GM10248 (cell line): ENCODE measurements at regions not wholly inside any gene's neighbourhood (a gene's known extent, or its start where the extent isn't known, plus 50 kb on each side); places are given as distances from the start of the nearest gene placed in this dataset.

Experiments
- CTCF ChIA-PET: fragments of 300-600 bp; sonication (Branson Sonifier 250); formaldehyde crosslinking; extraction: SDS; loops from one replicate; lab custom pipeline; 2021; ENCODE audit warnings: antibody characterized with exemption; lab: Yijun Ruan, JAX
- POLR2A ChIA-PET: fragments of 350-650 bp; sonication (Branson Sonifier 250); formaldehyde crosslinking; extraction: SDS; loops from one replicate; lab custom pipeline; 2020; ENCODE audit warnings: antibody characterized with exemption; lab: Yijun Ruan, JAX
- DNase-seq: peaks from one replicate; pipeline ENCODE4 v3.0.0; 2012; ENCODE audit errors: extremely low spot score
- TF ChIP-seq, protein P1 (sequence below): IDR thresholded peaks from 2 replicates; pipeline ENCODE4 v1.5.1; 2012; ENCODE audit warnings: mild to moderate bottlenecking, low read depth; ENCODE audit errors: extremely low read depth, missing control alignments, control extremely low read depth

DNA sequence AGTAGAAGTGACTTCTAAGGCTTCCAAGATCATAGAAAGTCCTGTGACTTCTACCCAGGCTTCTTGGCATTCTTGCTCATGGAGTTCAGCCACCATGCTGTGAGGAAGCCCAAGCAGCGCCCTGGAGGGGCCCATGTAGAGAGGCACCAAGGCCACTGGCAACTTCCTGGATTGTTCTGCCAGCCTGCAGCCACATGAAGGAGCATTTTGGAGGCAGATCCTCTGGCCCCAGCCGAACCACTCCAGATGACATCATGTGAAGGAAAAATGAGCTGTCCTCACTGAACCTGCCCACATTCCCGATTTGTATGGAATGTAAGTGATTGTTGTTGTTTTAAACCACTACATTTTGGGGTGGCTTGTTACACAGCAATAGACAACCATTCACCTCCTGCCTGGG lies 51.5 kb upstream of the MNX1 start:
- POLR2A ChIA-PET = no interaction called here
- DNase-seq = no peak
- TF ChIP-seq, protein P1, sequence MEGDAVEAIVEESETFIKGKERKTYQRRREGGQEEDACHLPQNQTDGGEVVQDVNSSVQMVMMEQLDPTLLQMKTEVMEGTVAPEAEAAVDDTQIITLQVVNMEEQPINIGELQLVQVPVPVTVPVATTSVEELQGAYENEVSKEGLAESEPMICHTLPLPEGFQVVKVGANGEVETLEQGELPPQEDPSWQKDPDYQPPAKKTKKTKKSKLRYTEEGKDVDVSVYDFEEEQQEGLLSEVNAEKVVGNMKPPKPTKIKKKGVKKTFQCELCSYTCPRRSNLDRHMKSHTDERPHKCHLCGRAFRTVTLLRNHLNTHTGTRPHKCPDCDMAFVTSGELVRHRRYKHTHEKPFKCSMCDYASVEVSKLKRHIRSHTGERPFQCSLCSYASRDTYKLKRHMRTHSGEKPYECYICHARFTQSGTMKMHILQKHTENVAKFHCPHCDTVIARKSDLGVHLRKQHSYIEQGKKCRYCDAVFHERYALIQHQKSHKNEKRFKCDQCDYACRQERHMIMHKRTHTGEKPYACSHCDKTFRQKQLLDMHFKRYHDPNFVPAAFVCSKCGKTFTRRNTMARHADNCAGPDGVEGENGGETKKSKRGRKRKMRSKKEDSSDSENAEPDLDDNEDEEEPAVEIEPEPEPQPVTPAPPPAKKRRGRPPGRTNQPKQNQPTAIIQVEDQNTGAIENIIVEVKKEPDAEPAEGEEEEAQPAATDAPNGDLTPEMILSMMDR = no peak
- CTCF ChIA-PET = no interaction called here

DNA sequence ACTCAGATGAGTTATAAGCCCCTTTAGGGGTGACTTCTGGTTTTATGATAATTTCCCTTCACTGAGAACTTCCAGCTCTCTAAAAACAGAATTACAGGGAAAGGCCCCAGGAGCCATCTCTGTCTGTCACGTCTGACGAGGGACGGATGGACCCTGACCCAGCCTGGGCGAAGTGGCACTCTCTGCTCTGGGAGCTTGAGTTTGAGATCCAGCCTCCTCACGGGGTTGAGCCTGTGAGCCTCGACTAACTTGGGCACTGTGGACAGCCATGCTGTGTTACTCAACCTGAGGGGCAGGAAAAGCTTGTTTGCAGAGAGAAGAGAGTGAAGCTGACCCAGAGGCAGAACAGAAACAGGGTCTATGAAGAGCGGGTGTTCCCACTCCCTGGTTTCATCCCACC lies 54.6 kb upstream of the MNX1 start:
- POLR2A ChIA-PET = no interaction called here

DNA sequence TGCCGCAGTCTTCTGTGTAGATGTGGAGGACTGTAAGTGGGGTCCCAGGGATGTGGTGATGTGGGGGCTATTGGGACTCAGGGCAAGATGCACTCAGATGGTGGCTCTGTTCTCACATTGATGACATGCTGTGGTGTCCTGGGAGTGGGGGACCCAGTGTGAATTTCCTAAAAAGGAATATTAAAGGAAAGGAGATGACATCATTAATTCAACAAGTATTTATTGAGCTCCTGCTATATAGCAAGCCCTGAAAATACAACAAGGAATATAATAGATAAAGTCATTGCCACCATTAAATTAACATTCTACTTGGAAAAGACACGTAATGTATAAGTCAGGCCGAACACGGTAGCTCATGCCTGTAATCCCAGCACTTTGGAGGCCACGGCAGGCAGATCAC lies 61.9 kb upstream of the MNX1 start:
- ChIA-PET CTCF (no interaction called here), POLR2A (no interaction called here)
- TF ChIP-seq, protein P1 = no peak
- no peak for DNase-seq

More for the DNA sequence above, 54.6 kb upstream of the MNX1 start:
- TF ChIP-seq, protein P1 = no peak
- no peak for DNase-seq
- CTCF ChIA-PET = interaction anchor here (1.5 kb wide), 1 partner anchor 11 kb away, joined by 3 read pairs; no protein-coding TSS in a partner anchor

DNA sequence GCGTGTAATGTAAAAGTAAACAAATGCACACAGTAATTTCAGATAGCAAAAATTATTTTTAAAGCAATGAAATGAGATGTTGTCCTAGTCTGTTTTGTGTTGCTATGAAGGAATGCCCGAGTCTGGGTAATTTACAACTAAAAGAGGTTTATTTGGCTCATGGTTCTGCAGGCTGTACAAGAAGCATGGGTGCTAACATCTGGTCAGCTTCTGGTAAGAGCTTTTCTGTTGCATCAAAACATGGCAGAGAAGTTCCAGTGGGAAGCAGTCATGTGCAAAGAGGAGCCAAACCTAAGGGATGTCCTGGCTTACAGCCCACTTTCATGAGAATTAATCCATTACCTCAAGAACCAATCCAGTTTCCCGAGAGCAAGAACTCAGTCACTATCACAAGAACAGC lies 62.9 kb upstream of the MNX1 start:
- TF ChIP-seq, protein P1 = no peak
- ChIA-PET CTCF (no interaction called here), POLR2A (no interaction called here)
- no peak for DNase-seq

DNA sequence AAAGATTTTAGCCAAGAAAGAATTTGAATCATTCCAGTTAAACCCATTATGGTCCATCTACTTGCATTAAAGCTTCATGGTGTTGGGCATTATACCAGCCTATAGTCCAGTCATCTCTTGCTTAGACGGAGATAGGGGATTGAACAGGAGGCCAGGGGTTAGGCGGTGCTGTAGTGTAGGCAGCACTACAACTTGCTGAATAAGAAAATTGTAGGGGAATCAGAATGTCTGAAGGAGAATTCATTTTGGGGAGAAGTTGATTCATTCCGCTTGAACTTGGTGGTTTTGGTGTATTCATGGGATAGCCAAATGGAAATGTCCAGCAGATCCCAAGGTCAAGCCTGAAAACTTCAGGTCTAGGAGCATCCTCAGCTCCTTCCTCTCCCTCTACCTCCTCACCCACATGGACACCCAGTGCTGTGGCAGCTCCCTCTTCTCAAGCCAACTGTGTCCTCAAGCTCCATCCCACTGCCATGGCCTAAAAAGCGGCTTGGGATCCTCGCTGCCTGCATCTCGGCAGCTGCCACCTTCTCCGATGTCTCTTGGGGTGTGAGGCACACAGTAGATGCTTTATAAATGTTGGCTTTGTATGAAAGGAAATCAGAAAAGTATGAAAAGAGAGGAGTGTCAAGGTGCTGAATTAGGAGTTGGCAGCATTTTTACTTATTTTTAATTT lies 63.6 kb upstream of the MNX1 start:
- no peak for DNase-seq
- CTCF ChIA-PET = no interaction called here
- POLR2A ChIA-PET = no interaction called here
- TF ChIP-seq, protein P1 = no peak

DNA sequence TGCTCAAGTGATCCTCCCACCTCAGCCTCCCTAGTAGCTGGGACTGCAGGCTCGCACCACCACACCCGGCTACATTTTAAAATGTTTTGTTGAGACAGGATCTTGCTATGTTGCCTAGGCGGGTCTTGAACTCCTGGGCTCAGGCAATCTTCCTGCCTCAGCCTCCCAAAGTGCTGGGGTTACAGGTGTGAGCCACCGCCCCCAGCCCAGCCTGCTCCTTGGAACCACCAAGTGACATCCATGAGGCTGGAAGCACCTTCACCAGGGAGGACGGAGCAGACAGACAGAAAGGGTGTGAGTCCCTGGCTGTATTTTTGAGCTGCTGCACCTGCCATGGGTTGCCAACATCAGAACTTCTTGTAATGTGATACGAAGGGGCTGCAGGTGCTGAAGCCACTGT lies 62.3 kb upstream of the UBE3C start:
- ChIA-PET CTCF (interaction anchor here (0.8 kb wide), 1 partner anchor 12 kb away, joined by 3 read pairs; no protein-coding TSS in a partner anchor), POLR2A (no interaction called here)
- TF ChIP-seq, protein P1 = no peak
- DNase-seq = no peak
